ENCODE measurements at regions not wholly inside any gene's neighbourhood (a gene's known extent, or its start where the extent isn't known, plus 50 kb on each side); places are given as distances from the start of the nearest gene placed in this dataset.

GRCh38 chr18:41338341-41338740, 616.7 kb upstream of the PIK3C3 start:
- DNase-seq: no peak

- no peak for DNase-seq
Observed at GRCh38 chr18:41331661-41332060, 623.4 kb upstream of the PIK3C3 start.

- DNase-seq: no peak
Observed at GRCh38 chr18:41326311-41326710, 628.7 kb upstream of the PIK3C3 start.

DNA sequence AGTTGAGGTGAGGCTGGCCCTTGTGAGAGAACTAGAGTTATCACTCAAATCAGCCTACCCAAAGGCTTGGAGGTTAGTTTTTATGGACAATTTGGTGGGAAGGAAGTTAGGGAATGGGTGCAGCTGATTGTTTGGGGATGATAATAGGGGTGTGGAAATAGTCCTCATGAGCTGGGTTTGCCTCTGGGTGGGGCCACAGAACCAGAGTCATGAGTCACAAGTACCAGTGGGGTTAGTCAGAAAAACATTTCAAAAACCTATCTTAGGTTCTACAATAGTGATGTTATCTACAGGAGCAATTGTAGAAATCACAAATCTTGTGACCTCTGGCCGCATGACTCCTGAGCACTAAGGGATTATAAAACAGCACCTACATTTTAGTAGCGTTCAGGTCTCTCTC, 630.1 kb upstream of the PIK3C3 start:
- DNase-seq: no peak

- no peak for DNase-seq
Observed at GRCh38 chr18:41324020-41324791, 630.8 kb upstream of the PIK3C3 start.

GRCh38 chr18:41323044-41323443, 632.0 kb upstream of the PIK3C3 start:
- no peak for DNase-seq

GRCh38 chr18:41320100-41320499, 634.9 kb upstream of the PIK3C3 start:
- no peak for DNase-seq

- DNase-seq: no peak
Observed at GRCh38 chr18:41315134-41315533, 639.9 kb upstream of the PIK3C3 start.

GRCh38 chr18:41311571-41312547, 643.2 kb upstream of the PIK3C3 start:
- DNase-seq: no peak

- no peak for DNase-seq
Observed at GRCh38 chr18:41297740-41298139, 657.3 kb upstream of the PIK3C3 start.

- no peak for DNase-seq
Observed at GRCh38 chr18:41269294-41269693, 685.7 kb upstream of the PIK3C3 start.

DNA sequence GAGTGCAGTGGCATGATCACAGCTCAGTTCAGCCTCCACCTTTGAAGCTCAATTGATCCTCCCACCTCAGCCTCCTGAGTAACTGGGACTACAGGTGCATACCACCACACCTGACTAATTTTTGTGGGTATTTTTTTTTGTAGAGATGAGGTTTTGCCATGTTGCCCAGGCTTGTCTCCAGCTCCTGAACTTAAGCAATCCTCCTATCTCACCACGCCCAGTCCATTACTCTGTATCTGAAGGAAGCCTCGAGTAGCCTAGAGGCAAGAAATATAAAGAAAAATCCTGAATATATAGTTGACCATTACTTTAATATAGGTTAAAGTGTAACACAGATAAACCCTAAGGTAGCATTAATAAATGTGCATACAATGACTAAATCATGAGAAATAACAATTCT, 686.8 kb upstream of the PIK3C3 start:
- no peak for DNase-seq

GRCh38 chr18:41266616-41267015, 688.4 kb upstream of the PIK3C3 start:
- no peak for DNase-seq

- DNase-seq: no peak
Observed at GRCh38 chr18:41266204-41266603, 688.8 kb upstream of the PIK3C3 start.

DNA sequence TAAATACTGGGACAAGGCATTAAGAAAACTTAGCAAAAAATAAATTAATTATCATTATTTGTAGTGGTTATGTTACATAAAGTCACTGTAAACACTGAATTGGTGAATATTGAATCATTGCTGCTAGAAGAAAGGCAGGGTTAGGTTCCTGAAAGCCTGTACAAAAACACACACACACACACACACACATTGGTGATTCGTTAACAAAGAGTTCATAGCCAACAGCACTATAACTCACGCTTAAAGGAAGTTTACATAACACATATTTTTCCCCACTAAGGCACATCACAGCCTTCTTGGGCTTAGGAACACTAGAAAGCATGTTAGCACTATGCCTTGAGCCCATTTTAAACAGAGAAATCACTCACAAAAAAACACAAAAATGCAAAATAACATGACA, 690.0 kb upstream of the PIK3C3 start:
- no peak for DNase-seq

DNA sequence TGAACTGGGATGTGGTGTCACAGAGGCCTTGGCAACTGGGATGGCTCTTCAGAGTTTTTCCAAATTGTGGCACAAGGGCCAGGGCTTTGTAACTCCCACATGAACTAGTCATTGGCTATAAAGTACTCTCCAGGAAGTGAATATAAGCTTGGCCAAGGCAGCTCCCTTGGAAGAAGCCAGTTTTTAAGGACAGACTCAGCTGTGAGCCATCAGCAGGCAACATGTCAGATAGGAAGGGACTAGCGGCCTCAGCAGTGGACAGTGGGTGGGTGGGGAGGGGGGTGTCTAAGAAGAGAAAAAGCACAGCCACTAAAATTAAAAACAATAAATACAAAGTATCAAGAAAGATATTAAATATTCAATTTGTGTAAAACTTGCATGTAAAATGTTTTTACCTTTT, 691.1 kb upstream of the PIK3C3 start:
- no peak for DNase-seq

GRCh38 chr18:41262688-41263087, 692.3 kb upstream of the PIK3C3 start:
- DNase-seq: no peak

DNA sequence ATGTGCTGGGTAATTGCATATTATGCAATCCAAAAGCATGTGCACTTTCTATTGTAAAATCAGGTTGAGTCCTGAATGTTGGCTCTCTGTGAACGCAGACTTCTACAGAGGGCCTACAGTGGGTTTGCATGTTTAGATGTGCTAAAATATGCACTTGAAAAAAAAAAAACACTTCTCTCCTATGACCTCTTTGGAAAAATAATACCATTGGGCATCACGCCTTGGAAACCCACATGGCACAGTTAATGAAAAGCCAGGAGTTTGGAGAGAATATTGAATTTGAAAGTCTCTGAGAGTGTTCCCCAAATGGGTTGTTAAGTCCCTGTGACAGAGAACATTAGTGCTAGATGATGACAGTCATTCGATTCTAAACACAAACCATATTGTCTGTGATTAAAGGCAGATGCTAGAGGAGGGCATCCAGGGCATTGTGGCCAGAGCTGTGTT, 710.4 kb upstream of the PIK3C3 start:
- DNase-seq: no peak

GRCh38 chr18:41237317-41237716, 717.7 kb upstream of the PIK3C3 start:
- DNase-seq: no peak

DNA sequence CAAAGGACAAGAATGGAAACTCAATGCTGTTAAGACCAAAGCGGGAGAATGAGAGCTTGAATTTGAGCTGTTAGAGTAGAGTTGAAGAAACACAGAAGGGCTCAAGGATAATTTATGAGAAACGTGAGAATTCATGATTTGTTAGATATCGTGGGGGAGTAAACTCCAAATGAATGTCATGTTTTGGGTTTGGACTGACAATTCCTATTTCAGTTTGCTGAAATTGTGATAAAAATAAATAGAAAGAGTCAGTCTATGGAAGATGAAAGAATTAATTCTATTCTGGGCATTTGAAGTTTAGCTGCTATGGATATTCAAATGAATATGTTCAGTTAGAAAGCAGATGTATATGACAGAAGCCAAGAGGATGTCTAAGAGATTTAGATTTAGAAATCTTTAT, 723.4 kb upstream of the PIK3C3 start:
- no peak for DNase-seq

DNA sequence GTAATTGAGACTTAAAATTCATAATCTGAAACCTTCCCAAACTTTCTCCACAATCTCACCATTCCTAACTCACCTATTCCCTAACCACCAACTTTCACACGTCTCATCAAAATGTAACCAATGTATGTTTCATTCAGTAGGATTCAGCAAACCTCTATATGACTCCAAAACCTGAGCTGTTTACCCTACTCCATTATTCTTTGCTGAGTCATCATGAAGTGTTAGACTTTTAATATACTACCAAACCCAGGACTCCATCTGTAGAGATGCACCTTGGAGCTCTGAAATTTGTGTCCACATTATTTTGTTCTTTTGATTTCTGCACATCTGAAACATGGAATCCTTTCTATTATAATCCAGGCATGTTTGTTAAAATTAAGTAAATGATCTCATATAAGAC, 727.0 kb upstream of the PIK3C3 start:
- no peak for DNase-seq

DNA sequence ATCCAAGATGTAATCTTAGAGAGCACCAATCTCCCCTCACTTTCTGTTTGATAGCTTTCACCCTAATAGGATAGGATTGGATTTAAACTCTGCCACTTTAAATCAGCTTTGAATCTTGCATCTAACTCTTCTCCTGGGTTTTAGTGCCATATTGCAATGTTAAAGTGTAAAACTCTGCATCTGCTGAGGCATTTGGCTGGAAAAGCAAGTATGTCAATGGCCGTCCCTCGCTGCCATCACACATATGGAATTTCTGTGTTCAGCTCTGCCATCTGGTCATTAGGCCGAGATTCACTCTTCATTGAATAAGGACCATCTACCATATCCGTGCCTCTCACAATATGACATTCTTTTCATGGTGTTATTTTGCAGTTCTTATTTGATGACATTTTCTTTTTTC, 728.1 kb upstream of the PIK3C3 start:
- DNase-seq: no peak

- no peak for DNase-seq
Observed at GRCh38 chr18:41226186-41226585, 728.8 kb upstream of the PIK3C3 start.
